Astrocyte (in vitro differentiated cells and primary cell): ENCODE measurements at regions not wholly inside any gene's neighbourhood (a gene's known extent, or its start where the extent isn't known, plus 50 kb on each side); places are given as distances from the start of the nearest gene placed in this dataset.

Experiments
- EZH2 ChIP-seq: IDR thresholded peaks from 2 replicates; pipeline ENCODE4 v1.6.1; 2012; ENCODE audit warnings: mild to moderate bottlenecking, low read length, inconsistent platforms; ENCODE audit not compliant: insufficient read depth
- TF ChIP-seq, protein P1 (sequence below): IDR thresholded peaks from 2 replicates; pipeline ENCODE4 v1.5.1; 2011; ENCODE audit warnings: low read depth, mild to moderate bottlenecking, inconsistent platforms, low read length, moderate library complexity; ENCODE audit not compliant: insufficient read depth

DNA sequence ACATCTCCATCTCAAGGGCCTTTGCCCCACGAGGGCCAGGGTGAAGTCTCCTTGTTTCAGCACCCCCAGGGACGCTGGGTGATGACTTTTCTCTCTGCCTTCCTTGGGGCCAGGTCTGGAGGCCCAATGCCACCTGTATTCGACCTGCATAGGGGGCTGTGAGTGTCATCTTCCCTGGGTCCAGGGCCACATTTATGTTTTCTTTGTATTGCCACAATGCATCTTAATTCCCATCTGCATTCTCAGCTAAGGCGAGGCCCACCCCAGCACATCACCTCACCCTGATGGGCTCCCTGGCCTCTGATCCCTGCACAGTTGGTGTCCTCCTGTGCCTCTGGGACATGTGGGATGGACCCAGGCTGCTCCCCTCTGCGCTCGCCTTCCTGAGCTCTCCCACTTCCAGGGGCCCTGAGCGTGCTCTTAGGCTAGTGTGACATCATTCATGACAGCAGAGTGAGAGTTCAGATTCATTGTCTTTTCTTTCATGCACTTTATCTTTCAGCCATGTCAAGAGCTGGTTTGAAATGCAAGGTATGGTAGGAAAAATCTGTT lies 122.0 kb upstream of the COPS8 start:
- TF ChIP-seq, protein P1, sequence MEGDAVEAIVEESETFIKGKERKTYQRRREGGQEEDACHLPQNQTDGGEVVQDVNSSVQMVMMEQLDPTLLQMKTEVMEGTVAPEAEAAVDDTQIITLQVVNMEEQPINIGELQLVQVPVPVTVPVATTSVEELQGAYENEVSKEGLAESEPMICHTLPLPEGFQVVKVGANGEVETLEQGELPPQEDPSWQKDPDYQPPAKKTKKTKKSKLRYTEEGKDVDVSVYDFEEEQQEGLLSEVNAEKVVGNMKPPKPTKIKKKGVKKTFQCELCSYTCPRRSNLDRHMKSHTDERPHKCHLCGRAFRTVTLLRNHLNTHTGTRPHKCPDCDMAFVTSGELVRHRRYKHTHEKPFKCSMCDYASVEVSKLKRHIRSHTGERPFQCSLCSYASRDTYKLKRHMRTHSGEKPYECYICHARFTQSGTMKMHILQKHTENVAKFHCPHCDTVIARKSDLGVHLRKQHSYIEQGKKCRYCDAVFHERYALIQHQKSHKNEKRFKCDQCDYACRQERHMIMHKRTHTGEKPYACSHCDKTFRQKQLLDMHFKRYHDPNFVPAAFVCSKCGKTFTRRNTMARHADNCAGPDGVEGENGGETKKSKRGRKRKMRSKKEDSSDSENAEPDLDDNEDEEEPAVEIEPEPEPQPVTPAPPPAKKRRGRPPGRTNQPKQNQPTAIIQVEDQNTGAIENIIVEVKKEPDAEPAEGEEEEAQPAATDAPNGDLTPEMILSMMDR = no peak
- TF ChIP-seq EZH2 = no peak
